Prostate gland (tissue), 2 donors: ENCODE measurements at regions not wholly inside any gene's neighbourhood (a gene's known extent, or its start where the extent isn't known, plus 50 kb on each side); places are given as distances from the start of the nearest gene placed in this dataset.

Source experiments
- POLR2A ChIP-seq: fragments of 450-650 bp; IDR thresholded peaks from one replicate; pipeline ENCODE4 v1.6.1; 2016; ENCODE audit warnings: antibody characterized with exemption, mild to moderate bottlenecking
- TF ChIP-seq, protein P1 (sequence below), 4 experiments: fragments of 200-600 bp in 2 of 4; fragments of 450-650 bp in 2 of 4; sonication (generic) in 2 of 4; IDR thresholded peaks; 1 replicate in 3 of 4; 2 replicates in 1 of 4; pipeline ENCODE4 v1.5.1; 2016 to 2019; ENCODE audit warnings: antibody characterized with exemption in 4 of 4, mild to moderate bottlenecking in 2 of 4, moderate library complexity in 2 of 4

GRCh38 chr6:138034229-138034628, 73.0 kb downstream of the PERP start:
- TF ChIP-seq, protein P1, sequence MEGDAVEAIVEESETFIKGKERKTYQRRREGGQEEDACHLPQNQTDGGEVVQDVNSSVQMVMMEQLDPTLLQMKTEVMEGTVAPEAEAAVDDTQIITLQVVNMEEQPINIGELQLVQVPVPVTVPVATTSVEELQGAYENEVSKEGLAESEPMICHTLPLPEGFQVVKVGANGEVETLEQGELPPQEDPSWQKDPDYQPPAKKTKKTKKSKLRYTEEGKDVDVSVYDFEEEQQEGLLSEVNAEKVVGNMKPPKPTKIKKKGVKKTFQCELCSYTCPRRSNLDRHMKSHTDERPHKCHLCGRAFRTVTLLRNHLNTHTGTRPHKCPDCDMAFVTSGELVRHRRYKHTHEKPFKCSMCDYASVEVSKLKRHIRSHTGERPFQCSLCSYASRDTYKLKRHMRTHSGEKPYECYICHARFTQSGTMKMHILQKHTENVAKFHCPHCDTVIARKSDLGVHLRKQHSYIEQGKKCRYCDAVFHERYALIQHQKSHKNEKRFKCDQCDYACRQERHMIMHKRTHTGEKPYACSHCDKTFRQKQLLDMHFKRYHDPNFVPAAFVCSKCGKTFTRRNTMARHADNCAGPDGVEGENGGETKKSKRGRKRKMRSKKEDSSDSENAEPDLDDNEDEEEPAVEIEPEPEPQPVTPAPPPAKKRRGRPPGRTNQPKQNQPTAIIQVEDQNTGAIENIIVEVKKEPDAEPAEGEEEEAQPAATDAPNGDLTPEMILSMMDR (IDR thresholded peaks at IDR 0.05): no peak
- no peak for TF ChIP-seq POLR2A
